Testis (tissue), 2 donors: ENCODE measurements at regions not wholly inside any gene's neighbourhood (a gene's known extent, or its start where the extent isn't known, plus 50 kb on each side); places are given as distances from the start of the nearest gene placed in this dataset.

ENCODE experiments used
- POLR2A ChIP-seq: fragments of 450-650 bp; IDR thresholded peaks from one replicate; pipeline ENCODE4 v1.6.1; 2017; ENCODE audit warnings: antibody characterized with exemption, mild to moderate bottlenecking, moderate library complexity
- TF ChIP-seq, protein P1 (sequence below), 3 experiments: fragments of 450-650 bp in 2 of 3; fragments of 200-600 bp in 1 of 3; sonication (generic) in 1 of 3; IDR thresholded peaks; one replicate each; pipeline ENCODE4 v1.5.1; 2016 to 2019; ENCODE audit warnings: antibody characterized with exemption in 3 of 3, mild to moderate bottlenecking in 2 of 3, moderate library complexity in 1 of 3

DNA sequence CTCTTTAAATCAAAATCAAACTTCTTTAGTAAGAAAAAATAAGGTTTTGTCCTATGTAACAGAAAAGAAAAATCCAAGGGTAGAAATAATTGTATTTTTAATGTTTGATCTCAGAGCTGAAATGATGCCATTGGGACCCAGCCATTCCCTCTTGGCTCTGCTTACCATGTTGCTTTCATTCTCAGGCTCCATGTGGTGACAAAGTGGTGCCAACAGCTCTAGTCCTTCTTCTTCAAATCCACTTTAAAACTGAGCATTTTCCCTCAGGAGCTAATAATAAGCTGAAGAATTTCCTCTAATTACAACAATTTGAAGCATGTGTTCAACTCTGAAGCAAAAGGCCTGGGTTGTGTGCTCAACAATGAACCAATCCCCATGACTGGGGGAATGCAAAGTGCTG lies 327.9 kb downstream of the EN1 start:
- TF ChIP-seq, protein P1, sequence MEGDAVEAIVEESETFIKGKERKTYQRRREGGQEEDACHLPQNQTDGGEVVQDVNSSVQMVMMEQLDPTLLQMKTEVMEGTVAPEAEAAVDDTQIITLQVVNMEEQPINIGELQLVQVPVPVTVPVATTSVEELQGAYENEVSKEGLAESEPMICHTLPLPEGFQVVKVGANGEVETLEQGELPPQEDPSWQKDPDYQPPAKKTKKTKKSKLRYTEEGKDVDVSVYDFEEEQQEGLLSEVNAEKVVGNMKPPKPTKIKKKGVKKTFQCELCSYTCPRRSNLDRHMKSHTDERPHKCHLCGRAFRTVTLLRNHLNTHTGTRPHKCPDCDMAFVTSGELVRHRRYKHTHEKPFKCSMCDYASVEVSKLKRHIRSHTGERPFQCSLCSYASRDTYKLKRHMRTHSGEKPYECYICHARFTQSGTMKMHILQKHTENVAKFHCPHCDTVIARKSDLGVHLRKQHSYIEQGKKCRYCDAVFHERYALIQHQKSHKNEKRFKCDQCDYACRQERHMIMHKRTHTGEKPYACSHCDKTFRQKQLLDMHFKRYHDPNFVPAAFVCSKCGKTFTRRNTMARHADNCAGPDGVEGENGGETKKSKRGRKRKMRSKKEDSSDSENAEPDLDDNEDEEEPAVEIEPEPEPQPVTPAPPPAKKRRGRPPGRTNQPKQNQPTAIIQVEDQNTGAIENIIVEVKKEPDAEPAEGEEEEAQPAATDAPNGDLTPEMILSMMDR (IDR thresholded peaks at IDR 0.05): no peak
- TF ChIP-seq POLR2A: no peak
